HEK293 (cell line): ENCODE measurements at regions not wholly inside any gene's neighbourhood (a gene's known extent, or its start where the extent isn't known, plus 50 kb on each side); places are given as distances from the start of the nearest gene placed in this dataset.

Experiments
- CTCF ChIP-seq: fragments of 450-650 bp; formaldehyde crosslinking; IDR thresholded peaks from 2 replicates; pipeline ENCODE4 v1.5.1; 2016; ENCODE audit warnings: missing biosample characterization, missing genetic modification characterization
- ZNF175 ChIP-seq: fragments of 450-650 bp; formaldehyde crosslinking; IDR thresholded peaks from 2 replicates; pipeline ENCODE4 v1.5.1; 2016; ENCODE audit warnings: missing biosample characterization, missing genetic modification characterization
- ZNF404 ChIP-seq: fragments of 450-650 bp; formaldehyde crosslinking; IDR thresholded peaks from 2 replicates; pipeline ENCODE4 v1.5.1; 2017; ENCODE audit warnings: missing biosample characterization, missing genetic modification characterization
- ZNF664 ChIP-seq: fragments of 450-650 bp; formaldehyde crosslinking; IDR thresholded peaks from 2 replicates; pipeline ENCODE4 v1.5.1; 2016; ENCODE audit warnings: missing biosample characterization, missing genetic modification characterization
- ZNF837 ChIP-seq: fragments of 450-650 bp; formaldehyde crosslinking; IDR thresholded peaks from 2 replicates; pipeline ENCODE4 v1.5.1; 2016; ENCODE audit warnings: missing biosample characterization, missing genetic modification characterization

GRCh38 chr3:103060242-103060641 is 625.4 kb downstream of the ZPLD1 start:
- TF ChIP-seq CTCF (tag by site-specific recombination) (no peak), ZNF404 (no peak), ZNF837 (tag by site-specific recombination) (no peak), ZNF664 (tag by site-specific recombination) (no peak), ZNF175 (tag by site-specific recombination) (no peak)
